RWPE1 (cell line): ENCODE measurements at regions not wholly inside any gene's neighbourhood (a gene's known extent, or its start where the extent isn't known, plus 50 kb on each side); places are given as distances from the start of the nearest gene placed in this dataset.

Experiments used
- CTCF ChIA-PET: fragments of 350-600 bp; sonication (Branson Sonifier 250); formaldehyde crosslinking; extraction: SDS; loops from one replicate; lab custom pipeline; 2021; lab: Yijun Ruan, JAX
- POLR2A ChIA-PET: fragments of 400-600 bp; formaldehyde crosslinking; extraction: SDS; loops from one replicate; lab custom pipeline; 2020; ENCODE audit warnings: antibody characterized with exemption; ENCODE audit not compliant: low non-redundant PET; lab: Yijun Ruan, JAX
- DNase-seq: peaks from one replicate; pipeline ENCODE4 v3.0.0; 2012; ENCODE audit warnings: low spot score
- H3K27ac ChIP-seq: fragments of 450-650 bp; 2 replicates; pipeline ENCODE4 v1.5.1; 2017
- CTCF ChIP-seq: fragments of 450-650 bp; conservative IDR thresholded peaks from 2 replicates; pipeline ENCODE4 v1.5.1; 2017; ENCODE audit warnings: low read depth, mild to moderate bottlenecking

GRCh38 chr21:31556662-31557061, 102.8 kb upstream of the SOD1 start:
- ChIA-PET CTCF (interaction anchor here (0.6 kb wide), 1 partner anchor 291 kb away, joined by 3 read pairs; no protein-coding TSS in a partner anchor), POLR2A (no interaction called here)
- TF ChIP-seq CTCF: no peak
- H3K27ac ChIP-seq: no peak overlapping the region
- no peak for DNase-seq

GRCh38 chr21:31555741-31556191, 103.7 kb upstream of the SOD1 start:
- no peak for DNase-seq
- H3K27ac ChIP-seq: no peak overlapping the region
- ChIA-PET CTCF (no interaction called here), POLR2A (no interaction called here)
- no peak for TF ChIP-seq CTCF

GRCh38 chr21:31554511-31555022, 104.9 kb upstream of the SOD1 start:
- ChIA-PET POLR2A (no interaction called here), CTCF (interaction anchor here (0.6 kb wide), 1 partner anchor 237 kb away, joined by 3 read pairs; no protein-coding TSS in a partner anchor)
- peak; percentile 52 for DNase-seq
- TF ChIP-seq CTCF: no peak
- H3K27ac ChIP-seq: no peak overlapping the region

- POLR2A ChIA-PET: no interaction called here
- DNase-seq: no peak
- no peak for TF ChIP-seq CTCF
- CTCF ChIA-PET: interaction anchor here (0.6 kb wide), 1 partner anchor 237 kb away, joined by 3 read pairs; no protein-coding TSS in a partner anchor
- no peak overlapping the region for H3K27ac ChIP-seq
These were observed 105.6 kb upstream of the SOD1 start for GRCh38 chr21:31553926-31554325.

- TF ChIP-seq CTCF: no peak
- ChIA-PET POLR2A (no interaction called here), CTCF (no interaction called here)
These were observed 106.0 kb upstream of the SOD1 start for GRCh38 chr21:31553461-31553860.

GRCh38 chr21:31552826-31553225, 106.7 kb upstream of the SOD1 start:
- POLR2A ChIA-PET: no interaction called here
- no peak for TF ChIP-seq CTCF
- H3K27ac ChIP-seq: no peak overlapping the region
- no peak for DNase-seq
- CTCF ChIA-PET: no interaction called here

More at GRCh38 chr21:31553461-31553860, 106.0 kb upstream of the SOD1 start:
- DNase-seq: no peak
- no peak overlapping the region for H3K27ac ChIP-seq
